GM19467 (cell line): ENCODE measurements at regions not wholly inside any gene's neighbourhood (a gene's known extent, or its start where the extent isn't known, plus 50 kb on each side); places are given as distances from the start of the nearest gene placed in this dataset.

Source experiments
- ATAC-seq: cut with Tn5 transposase; IDR thresholded peaks from one replicate; pipeline ENCODE4 v1.9.1; 2021; ENCODE audit warnings: mild to moderate bottlenecking, moderate library complexity; ENCODE audit not compliant: unreplicated experiment

- no peak for ATAC-seq
These were observed 73.8 kb upstream of the HAAO start for GRCh38 chr2:42865884-42866881.

DNA sequence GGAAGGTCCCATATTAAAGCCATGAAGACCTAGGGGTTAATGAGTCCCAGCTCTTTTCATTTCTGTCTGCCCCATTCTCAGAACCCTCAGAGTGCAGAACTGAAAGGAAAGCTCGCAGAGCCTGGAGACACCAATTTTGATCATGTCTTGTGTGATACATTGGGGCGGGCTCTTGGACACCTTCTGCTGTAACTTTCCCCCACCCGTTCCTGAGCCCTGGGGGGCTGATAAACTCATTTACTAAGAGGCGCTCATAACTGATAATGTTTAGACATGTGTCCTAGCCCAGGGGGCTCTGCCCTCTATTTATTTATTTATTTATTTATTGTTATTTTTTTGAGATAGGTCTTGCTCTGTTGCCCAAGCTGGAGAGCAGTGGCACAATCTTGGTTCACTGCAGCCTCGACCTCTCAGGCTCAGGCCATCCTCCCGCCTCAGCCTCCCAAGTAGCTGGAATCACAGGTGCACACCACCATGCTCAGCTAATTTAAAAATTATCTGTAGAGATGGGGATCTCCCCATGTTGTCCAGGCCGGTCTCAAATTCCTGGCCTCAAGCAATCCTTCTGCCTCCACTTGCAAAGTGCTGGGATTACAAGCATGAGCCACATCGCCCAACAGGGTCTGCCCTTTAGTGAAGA lies 72.4 kb upstream of the HAAO start:
- no peak for ATAC-seq

DNA sequence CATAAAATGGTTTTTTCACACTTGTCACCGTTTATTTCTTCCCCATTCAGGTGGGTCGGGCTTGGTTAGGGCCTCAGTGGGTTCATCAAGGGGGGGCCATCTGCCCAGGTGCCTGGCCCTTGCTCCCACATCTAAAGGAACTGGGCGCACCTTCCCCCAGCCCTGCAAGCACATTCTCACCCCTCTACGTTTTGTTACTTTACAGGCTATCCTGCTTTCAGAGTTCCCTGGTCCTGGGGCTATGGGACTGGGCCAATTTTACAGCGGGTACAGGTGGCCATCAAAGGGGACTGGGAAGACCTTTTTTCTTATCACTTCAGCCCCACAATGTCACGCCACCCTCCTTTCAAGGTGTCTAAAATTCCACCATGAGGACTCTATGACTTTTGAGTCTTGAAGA lies 71.8 kb upstream of the HAAO start:
- ATAC-seq, result no peak

- ATAC-seq, result no peak
These were observed 71.4 kb upstream of the HAAO start for GRCh38 chr2:42863751-42864150.

DNA sequence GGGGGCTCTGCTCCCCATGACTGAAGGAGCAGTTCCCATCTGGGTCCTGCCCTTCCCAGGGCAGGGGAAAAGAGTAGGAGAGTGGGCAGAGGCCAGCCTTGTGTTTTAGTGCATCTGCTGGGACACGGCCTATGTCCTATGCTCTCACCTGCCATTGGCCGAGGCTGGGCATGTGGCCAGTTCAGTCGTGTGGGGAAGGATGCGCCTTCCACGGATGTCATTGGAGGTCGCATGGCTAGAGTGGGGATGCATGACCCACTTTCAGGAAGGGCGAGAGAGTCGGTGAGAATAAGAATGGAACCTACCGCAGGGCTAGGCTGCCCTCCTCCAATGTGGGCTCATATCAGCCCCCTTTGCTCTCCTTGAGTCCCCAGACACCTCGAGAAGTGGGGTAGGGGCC lies 70.9 kb upstream of the HAAO start:
- no peak for ATAC-seq

- no peak for ATAC-seq
These were observed 70.3 kb upstream of the HAAO start for GRCh38 chr2:42862669-42863185.

- ATAC-seq, result no peak
These were observed 68.9 kb upstream of the HAAO start for GRCh38 chr2:42861321-42861720.

- ATAC-seq, result no peak
These were observed 68.1 kb upstream of the HAAO start for GRCh38 chr2:42860319-42861094.

DNA sequence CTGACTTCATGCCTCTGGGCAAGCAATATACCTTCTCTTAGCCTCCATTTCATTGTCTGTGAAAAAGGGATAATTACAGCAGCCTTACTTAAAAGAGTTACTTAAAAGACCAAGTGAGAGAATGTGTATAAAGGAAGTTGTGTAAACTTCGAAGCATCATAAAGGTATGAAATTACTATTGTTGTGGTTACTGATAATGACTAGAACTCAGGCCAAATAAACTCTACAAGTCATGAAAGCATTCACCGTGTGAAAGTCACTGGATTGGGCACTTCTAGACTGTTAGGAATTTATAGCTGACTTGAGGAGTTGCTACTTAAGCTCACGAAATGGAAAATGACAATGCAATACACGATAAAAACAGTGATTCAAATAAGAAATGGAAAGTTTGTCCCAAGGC lies 67.4 kb upstream of the HAAO start:
- no peak for ATAC-seq

GRCh38 chr2:42859006-42859552 lies 66.7 kb upstream of the HAAO start:
- no peak for ATAC-seq

GRCh38 chr2:42858140-42859005 lies 66.0 kb upstream of the HAAO start:
- no peak for ATAC-seq

DNA sequence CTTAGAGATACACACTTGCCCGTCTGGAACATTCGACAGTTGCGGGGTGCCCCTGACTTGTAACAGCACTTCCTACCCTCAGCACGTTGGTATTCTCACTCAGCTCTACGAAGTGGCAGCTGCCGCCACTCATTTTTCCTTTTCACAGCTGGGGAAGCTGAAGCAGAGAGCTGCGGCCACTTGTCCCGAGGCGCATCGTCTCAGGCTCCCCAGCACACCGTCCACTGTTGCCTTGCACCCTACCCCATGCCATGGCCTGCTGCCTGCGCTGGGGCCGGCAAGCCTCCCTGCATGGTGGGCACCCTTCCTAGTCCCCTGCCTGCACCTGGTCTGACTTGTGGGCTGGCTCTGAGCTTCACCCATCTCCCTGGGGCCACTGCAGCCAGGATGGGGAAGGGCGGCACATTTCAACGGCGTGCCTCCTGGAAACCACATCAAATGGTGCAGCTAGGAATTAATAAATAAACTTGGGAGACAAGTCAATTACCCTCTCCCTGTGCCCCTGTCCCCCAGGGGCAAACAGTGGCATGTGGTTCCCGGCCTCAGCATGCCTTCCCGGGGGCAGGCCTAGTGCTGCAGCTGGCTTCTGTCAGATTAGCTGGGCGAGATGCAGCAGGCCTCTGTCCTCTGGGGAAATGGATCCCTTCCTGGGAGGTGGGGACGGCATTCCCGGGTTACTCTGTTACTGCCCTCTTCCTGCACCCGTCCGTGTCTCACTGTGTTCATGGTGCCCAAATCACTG lies 64.7 kb upstream of the HAAO start:
- no peak for ATAC-seq

DNA sequence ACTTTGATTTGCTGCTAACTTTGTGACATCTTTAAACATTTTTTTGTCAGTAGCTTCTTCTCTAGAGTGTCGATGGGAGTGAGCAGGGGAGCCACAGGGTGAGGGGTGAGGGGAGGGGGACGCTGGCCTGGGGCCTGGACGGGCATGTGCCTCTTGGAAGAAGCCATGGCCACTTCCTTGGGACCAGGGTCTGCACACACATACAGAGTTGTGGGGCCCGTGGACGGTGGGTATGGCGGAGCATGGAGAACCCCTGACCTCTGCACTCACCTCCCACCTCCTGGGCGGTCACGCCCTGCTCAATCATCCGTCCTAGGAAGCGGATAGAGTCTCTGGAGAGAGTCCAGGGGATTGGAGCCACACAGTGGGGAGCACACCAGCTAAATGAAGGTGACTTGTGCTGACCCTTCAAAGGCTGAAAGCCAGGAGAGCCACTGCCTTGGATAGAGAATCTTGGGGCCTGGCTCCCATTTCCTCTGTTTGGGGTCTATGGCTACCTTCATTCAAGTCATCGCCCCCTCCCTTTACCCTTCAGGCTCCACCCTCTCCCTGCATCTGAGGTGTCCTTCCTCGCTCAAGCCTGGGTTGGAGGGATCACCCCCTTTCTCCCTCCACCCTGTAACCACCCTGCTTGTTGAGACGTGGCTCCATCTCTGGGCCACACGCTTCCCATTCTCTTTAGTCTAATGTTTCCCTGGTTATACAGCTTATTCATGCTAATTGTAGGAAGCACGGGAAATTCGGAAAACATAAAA lies 63.9 kb upstream of the HAAO start:
- no peak for ATAC-seq

DNA sequence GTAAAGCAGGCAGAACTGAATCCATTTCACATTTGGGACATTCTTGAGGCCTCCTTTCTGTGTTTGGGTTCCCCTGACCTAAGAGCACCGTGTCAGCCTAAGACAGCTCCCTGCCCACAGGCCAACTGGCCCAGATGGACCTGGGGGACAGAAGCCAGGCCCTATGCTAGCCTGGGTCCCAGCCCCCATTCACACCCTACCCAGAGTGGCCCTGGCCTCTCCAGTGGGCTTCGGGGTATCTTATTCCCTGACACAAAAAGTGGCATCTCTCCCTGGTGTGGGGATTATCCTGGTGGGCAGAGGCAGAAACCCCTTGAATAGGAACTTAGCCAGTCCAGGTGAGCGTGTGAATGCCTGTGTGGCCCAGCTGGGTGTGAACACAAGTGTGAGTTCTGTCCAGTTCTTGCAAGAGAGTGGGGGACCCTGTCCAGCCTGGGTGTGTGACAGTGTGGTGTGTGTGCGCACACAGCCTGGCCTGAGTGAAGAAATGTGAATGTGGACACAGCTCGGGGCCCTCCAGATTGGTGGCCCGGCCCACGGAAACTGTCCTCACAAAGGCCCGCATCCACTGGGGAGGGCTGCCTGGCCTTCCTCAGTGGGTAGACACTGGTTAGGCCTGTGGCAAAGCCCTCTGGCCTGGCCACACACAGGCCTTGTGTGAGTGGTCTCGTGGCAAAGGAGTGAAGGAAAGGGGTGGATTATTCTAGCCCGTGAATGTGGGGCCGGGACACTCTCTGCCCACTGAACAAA lies 63.0 kb upstream of the HAAO start:
- ATAC-seq, result no peak

GRCh38 chr2:42854207-42854818 lies 61.9 kb upstream of the HAAO start:
- no peak for ATAC-seq

- ATAC-seq, result no peak
These were observed 61.3 kb upstream of the HAAO start for GRCh38 chr2:42853549-42854206.

DNA sequence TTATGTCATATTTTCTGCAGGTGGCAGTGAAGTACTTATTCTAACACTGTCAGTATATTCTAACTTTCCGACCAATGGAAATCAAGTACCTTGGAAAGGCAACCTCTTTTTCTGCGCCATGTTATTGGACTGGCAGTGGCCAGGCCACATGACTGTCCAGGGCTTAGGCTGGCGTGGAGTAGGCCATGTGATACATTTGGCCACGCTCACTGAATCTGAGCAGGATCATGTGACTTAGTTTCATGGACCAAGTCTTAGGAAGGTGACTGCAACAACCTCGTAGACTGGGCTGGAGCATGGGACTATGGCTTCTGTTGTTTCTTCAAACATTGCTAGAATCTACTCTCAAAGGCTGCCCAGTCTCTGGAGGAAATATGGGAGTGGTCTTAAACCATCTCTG lies 60.4 kb upstream of the HAAO start:
- ATAC-seq, result no peak
